Right lobe of liver (tissue), 4 donors: ENCODE measurements at regions not wholly inside any gene's neighbourhood (a gene's known extent, or its start where the extent isn't known, plus 50 kb on each side); places are given as distances from the start of the nearest gene placed in this dataset.

Experiments used
- POLR2A ChIP-seq: fragments of 450-650 bp; IDR thresholded peaks from one replicate; pipeline ENCODE4 v1.6.1; 2017; ENCODE audit warnings: antibody characterized with exemption, mild to moderate bottlenecking
- TF ChIP-seq, protein P1 (sequence below), 4 donors: fragments of 200-600 bp in 3 of 4; fragments of 450-650 bp in 1 of 4; IDR thresholded peaks; one replicate each; pipeline versions ENCODE4 v1.5.1 to v1.8.0; 2016 to 2022; ENCODE audit warnings: antibody characterized with exemption in 4 of 4, mild to moderate bottlenecking in 2 of 4
- donor health status: DM: no; HTN: no; CAD: no.
- donor health status: DM: no; HTN: no; CAD: no.
- donor health status: DM: no; HTN: yes; CAD: no.

DNA sequence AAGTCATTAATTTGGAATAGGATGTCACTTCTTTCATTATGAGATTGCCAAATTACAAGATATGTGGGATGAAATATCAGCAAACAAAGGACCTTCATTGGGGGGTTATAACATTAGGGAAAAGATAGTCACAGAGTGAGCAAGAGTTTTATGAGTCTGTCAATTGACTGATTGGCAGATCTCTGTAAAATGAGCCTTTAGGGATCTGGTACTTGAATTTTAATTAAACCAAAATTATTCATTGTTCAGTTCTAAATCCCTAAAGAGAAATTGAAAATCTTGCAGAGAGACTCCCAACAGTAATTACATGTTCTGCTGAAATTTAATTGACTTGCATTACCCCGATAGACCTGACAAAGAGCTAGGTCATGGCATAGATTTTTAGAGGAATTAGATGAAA is 768.1 kb upstream of the SPRY2 start:
- TF ChIP-seq POLR2A, result no peak
- TF ChIP-seq, protein P1, sequence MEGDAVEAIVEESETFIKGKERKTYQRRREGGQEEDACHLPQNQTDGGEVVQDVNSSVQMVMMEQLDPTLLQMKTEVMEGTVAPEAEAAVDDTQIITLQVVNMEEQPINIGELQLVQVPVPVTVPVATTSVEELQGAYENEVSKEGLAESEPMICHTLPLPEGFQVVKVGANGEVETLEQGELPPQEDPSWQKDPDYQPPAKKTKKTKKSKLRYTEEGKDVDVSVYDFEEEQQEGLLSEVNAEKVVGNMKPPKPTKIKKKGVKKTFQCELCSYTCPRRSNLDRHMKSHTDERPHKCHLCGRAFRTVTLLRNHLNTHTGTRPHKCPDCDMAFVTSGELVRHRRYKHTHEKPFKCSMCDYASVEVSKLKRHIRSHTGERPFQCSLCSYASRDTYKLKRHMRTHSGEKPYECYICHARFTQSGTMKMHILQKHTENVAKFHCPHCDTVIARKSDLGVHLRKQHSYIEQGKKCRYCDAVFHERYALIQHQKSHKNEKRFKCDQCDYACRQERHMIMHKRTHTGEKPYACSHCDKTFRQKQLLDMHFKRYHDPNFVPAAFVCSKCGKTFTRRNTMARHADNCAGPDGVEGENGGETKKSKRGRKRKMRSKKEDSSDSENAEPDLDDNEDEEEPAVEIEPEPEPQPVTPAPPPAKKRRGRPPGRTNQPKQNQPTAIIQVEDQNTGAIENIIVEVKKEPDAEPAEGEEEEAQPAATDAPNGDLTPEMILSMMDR (IDR thresholded peaks at IDR 0.05), result no peak
